MCF 10A (cell line): ENCODE measurements at regions not wholly inside any gene's neighbourhood (a gene's known extent, or its start where the extent isn't known, plus 50 kb on each side); places are given as distances from the start of the nearest gene placed in this dataset.
A peak's percentile ranks its signal among the peaks of the same experiment; 100 is the strongest.

Experiments
- BruUV-seq: library from RNA; stranded (reverse); fragments of 400-500 nt; replicated peaks from 2 replicates; lab custom pipeline; 2021; lab: Mats Ljungman, UMichigan
- CTCF ChIA-PET: fragments of 300-600 bp; sonication (Branson Sonifier 250); formaldehyde crosslinking; extraction: SDS; loops from one replicate; lab custom pipeline; 2021; ENCODE audit warnings: antibody characterized with exemption, inconsistent platforms; lab: Yijun Ruan, JAX
- POLR2A ChIA-PET: fragments of 300-600, 350-650 bp; sonication (Branson Sonifier 250); formaldehyde crosslinking; extraction: SDS; loops from one replicate; lab custom pipeline; 2020; ENCODE audit warnings: antibody characterized with exemption, inconsistent platforms; lab: Yijun Ruan, JAX
- DNase-seq: peaks from one replicate; pipeline ENCODE4 v3.0.0-alpha.2; 2018; ENCODE audit not compliant: unreplicated experiment
- H3K27ac Mint-ChIP-seq: one replicate; pipeline ENCODE4 v1.8.0; 2022; ENCODE audit warnings: mild to moderate bottlenecking, low read depth, mixed read lengths; ENCODE audit not compliant: unreplicated experiment
- H3K27me3 Mint-ChIP-seq: one replicate; pipeline ENCODE4 v1.8.0; 2022; ENCODE audit warnings: mixed read lengths; ENCODE audit not compliant: insufficient read depth, unreplicated experiment
- H3K36me3 Mint-ChIP-seq: one replicate; pipeline ENCODE4 v1.8.0; 2022; ENCODE audit warnings: mild to moderate bottlenecking, moderate library complexity, mixed read lengths; ENCODE audit not compliant: insufficient read depth, unreplicated experiment
- H3K4me1 Mint-ChIP-seq: one replicate; pipeline ENCODE4 v1.8.0; 2022; ENCODE audit warnings: mixed read lengths; ENCODE audit not compliant: insufficient read depth, unreplicated experiment
- H3K4me3 Mint-ChIP-seq: one replicate; pipeline ENCODE4 v1.8.0; 2022; ENCODE audit warnings: mild to moderate bottlenecking, moderate library complexity, mixed read lengths; ENCODE audit not compliant: unreplicated experiment
- H3K9me3 Mint-ChIP-seq: one replicate; pipeline ENCODE4 v1.8.0; 2022; ENCODE audit warnings: mixed read lengths; ENCODE audit not compliant: unreplicated experiment
- intact Hi-C: fragments of 100-400 bp; cut with micrococcal nuclease; formaldehyde crosslinking; loops from 2 replicates; pipeline ENCODE4 v1.14.1; 2022
- TF ChIP-seq, protein P1 (sequence below): fragments of 200-600 bp; IDR thresholded peaks from one replicate; pipeline ENCODE4 v1.8.0; 2022; ENCODE audit warnings: antibody characterized with exemption, mild to moderate bottlenecking; ENCODE audit not compliant: unreplicated experiment

GRCh38 chrX:35722128-35722527 lies 76.0 kb upstream of the MAGEB16 start:
- intact Hi-C loops = no loop called here
- H3K27me3 Mint-ChIP-seq = peaks cover 70% of the 10 kb centered on the region
- H3K4me1 Mint-ChIP-seq = no peaks in the 10 kb centered on the region
- DNase-seq = no peak
- no peak overlapping the region for H3K4me3 Mint-ChIP-seq
- H3K9me3 Mint-ChIP-seq = no peaks in the 10 kb centered on the region
- ChIA-PET POLR2A (no interaction called here), CTCF (no interaction called here)
- H3K36me3 Mint-ChIP-seq = no peaks in the 10 kb centered on the region
- TF ChIP-seq, protein P1, sequence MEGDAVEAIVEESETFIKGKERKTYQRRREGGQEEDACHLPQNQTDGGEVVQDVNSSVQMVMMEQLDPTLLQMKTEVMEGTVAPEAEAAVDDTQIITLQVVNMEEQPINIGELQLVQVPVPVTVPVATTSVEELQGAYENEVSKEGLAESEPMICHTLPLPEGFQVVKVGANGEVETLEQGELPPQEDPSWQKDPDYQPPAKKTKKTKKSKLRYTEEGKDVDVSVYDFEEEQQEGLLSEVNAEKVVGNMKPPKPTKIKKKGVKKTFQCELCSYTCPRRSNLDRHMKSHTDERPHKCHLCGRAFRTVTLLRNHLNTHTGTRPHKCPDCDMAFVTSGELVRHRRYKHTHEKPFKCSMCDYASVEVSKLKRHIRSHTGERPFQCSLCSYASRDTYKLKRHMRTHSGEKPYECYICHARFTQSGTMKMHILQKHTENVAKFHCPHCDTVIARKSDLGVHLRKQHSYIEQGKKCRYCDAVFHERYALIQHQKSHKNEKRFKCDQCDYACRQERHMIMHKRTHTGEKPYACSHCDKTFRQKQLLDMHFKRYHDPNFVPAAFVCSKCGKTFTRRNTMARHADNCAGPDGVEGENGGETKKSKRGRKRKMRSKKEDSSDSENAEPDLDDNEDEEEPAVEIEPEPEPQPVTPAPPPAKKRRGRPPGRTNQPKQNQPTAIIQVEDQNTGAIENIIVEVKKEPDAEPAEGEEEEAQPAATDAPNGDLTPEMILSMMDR = no peak
- BruUV-seq = no TSS peak
- no peak overlapping the region for H3K27ac Mint-ChIP-seq

GRCh38 chrX:35726176-35726575 lies 72.0 kb upstream of the MAGEB16 start:
- no peaks in the 10 kb centered on the region for H3K4me1 Mint-ChIP-seq
- no peak overlapping the region for H3K4me3 Mint-ChIP-seq
- ChIA-PET POLR2A (no interaction called here), CTCF (interaction anchor here (0.6 to 2.5 kb wide), 4 partner anchors 8 to 1089 kb away, joined by 3 to 14 read pairs (median 6); no protein-coding TSS in a partner anchor)
- no peaks in the 10 kb centered on the region for H3K9me3 Mint-ChIP-seq
- BruUV-seq = no TSS peak
- peaks cover 61% of the 10 kb centered on the region for H3K27me3 Mint-ChIP-seq
- intact Hi-C loops = loop anchor here (1.0 to 5.0 kb wide), 3 partner anchors 345 to 1149 kb away; no protein-coding TSS in a partner anchor
- H3K27ac Mint-ChIP-seq = no peak overlapping the region
- DNase-seq = peak; percentile 56
- no peaks in the 10 kb centered on the region for H3K36me3 Mint-ChIP-seq
- TF ChIP-seq, protein P1 = peak; percentile 18

DNA sequence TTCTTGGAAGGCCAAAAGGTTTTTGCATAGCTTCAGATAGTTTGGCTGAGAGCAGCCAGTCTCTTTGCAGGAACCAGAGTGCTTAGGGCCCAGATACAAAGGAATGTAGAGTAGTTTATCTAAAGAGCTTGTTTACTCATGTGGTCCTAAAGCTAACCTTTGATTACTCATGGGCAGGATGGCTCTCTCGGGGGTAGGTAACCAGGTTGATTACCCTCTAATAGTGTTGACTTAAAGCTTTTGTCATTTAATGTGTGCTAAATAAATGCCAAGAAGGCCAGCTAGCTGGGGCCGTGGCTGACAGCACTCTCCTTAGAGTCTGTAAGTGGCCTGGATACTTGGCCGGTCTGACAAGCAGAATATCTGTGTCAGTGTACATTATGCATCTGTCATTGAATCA lies 69.7 kb upstream of the MAGEB16 start:
- CTCF ChIA-PET = interaction anchor here (0.7 to 1.4 kb wide), 3 partner anchors 10 to 1151 kb away, joined by 3 read pairs; no protein-coding TSS in a partner anchor
- Mint-ChIP-seq H3K4me3 (no peak overlapping the region), H3K27me3 (peaks cover 59% of the 10 kb centered on the region), H3K36me3 (no peaks in the 10 kb centered on the region), H3K4me1 (no peaks in the 10 kb centered on the region), H3K27ac (no peak overlapping the region), H3K9me3 (no peaks in the 10 kb centered on the region)
- POLR2A ChIA-PET = no interaction called here
- intact Hi-C loops = loop anchor here (5.0 kb wide), 1 partner anchor 1151 kb away; no protein-coding TSS in a partner anchor
- no TSS peak for BruUV-seq
- TF ChIP-seq, protein P1 = no peak
- no peak for DNase-seq

DNA sequence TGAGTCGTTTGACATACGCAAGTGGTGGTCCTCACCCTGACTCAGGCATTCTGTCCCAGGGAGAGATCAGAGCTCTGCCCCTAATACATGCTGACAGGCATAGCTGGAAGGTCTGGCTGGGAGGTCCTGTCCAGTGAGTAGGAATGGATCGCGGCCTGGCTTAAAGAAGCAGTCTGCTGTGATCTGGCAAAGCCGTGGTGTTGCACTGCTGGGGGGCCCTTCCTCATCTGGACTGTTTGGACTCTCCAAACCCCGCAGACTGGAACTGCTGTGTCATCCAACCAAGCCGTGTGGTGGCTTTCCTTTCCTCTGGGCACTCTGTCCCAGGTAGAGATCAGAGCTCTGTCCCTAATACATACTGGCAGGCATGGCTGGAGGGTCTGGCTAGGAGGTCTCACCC lies 64.3 kb upstream of the MAGEB16 start:
- Mint-ChIP-seq H3K27ac (no peak overlapping the region), H3K4me1 (no peaks in the 10 kb centered on the region), H3K36me3 (no peaks in the 10 kb centered on the region), H3K9me3 (no peaks in the 10 kb centered on the region), H3K4me3 (no peak overlapping the region), H3K27me3 (peaks cover 36% of the 10 kb centered on the region)
- intact Hi-C loops = no loop called here
- DNase-seq = no peak
- POLR2A ChIA-PET = no interaction called here
- no TSS peak for BruUV-seq
- CTCF ChIA-PET = interaction anchor here (0.6 to 1.1 kb wide), 3 partner anchors 8 to 970 kb away, joined by 3 read pairs; no protein-coding TSS in a partner anchor
- TF ChIP-seq, protein P1 = no peak
